ENCODE measurements at regions not wholly inside any gene's neighbourhood (a gene's known extent, or its start where the extent isn't known, plus 50 kb on each side); places are given as distances from the start of the nearest gene placed in this dataset.

DNA sequence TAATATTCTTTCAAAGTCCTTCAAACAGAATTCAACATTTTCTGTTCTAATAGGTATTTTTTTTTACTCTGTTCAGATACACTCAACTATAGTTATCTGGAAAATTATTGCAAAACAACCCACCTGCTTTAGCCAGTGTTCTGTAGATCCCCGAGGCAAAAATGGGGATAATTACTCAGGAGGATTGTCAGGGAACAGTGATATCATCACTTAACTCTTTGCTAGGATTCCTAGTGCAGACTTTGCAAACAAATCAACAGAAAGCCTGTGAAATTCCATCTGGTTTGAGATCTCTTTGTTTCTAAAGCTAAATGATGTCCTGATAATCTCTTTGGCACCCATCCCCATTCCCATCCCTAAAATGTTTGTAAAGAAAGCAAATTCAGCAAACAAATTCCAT lies 413.6 kb upstream of the MEIS1 start:
- TF ChIP-seq, protein P1, sequence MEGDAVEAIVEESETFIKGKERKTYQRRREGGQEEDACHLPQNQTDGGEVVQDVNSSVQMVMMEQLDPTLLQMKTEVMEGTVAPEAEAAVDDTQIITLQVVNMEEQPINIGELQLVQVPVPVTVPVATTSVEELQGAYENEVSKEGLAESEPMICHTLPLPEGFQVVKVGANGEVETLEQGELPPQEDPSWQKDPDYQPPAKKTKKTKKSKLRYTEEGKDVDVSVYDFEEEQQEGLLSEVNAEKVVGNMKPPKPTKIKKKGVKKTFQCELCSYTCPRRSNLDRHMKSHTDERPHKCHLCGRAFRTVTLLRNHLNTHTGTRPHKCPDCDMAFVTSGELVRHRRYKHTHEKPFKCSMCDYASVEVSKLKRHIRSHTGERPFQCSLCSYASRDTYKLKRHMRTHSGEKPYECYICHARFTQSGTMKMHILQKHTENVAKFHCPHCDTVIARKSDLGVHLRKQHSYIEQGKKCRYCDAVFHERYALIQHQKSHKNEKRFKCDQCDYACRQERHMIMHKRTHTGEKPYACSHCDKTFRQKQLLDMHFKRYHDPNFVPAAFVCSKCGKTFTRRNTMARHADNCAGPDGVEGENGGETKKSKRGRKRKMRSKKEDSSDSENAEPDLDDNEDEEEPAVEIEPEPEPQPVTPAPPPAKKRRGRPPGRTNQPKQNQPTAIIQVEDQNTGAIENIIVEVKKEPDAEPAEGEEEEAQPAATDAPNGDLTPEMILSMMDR (IDR thresholded peaks at IDR 0.05; ENCODE audit: insufficient read depth, low read depth, low read length): no peak
- no peak for TF ChIP-seq EZH2 (IDR thresholded peaks at IDR 0.05; ENCODE audit: insufficient read depth, low read length)
